ENCODE measurements at regions not wholly inside any gene's neighbourhood (a gene's known extent, or its start where the extent isn't known, plus 50 kb on each side); places are given as distances from the start of the nearest gene placed in this dataset.

- 6 to 16% (median 9%) methylated on average over 10 of the region's 10 CpGs for WGBS, 5 donors
- DNase-seq = no peak
- TF ChIP-seq POLR2A (IDR thresholded peaks at IDR 0.05) (no peak), POLR2AphosphoS5 (IDR thresholded peaks at IDR 0.05) (no peak), CTCF (IDR thresholded peaks at IDR 0.05 in 8 of 11, conservative IDR thresholded peaks at IDR 0.05 in 3 of 11) (no peak)
- intact Hi-C loops (cut with DNase I; ENCODE audit: low total_unique reads) = no loop called here
- no peaks in the 10 kb centered on the region for H3K27me3 ChIP-seq (replicated peaks in 1 of 7)
- H3K4me3 ChIP-seq = no peak overlapping the region
- H3K36me3 ChIP-seq = no peaks in the 10 kb centered on the region
- peaks cover 0 to 14% (median 0%) of the 10 kb centered on the region in 8 donors for H3K9me3 ChIP-seq
- peaks cover 0 to 12% (median 3%) of the 10 kb centered on the region in 6 donors for H3K4me1 ChIP-seq
- H3K27ac ChIP-seq = peak overlapping the region in 1 of 8 donors; percentile 4
These were observed 819.2 kb downstream of the UQCRFS1 start for GRCh38 chr19:28393574-28394336.

GRCh38 chr19:28388988-28389387, 824.0 kb downstream of the UQCRFS1 start:
- TF ChIP-seq POLR2AphosphoS5 (IDR thresholded peaks at IDR 0.05) = no peak
- TF ChIP-seq POLR2A (IDR thresholded peaks at IDR 0.05) = no peak
- Histone ChIP-seq H3K36me3 (no peaks in the 10 kb centered on the region), H3K9me3 (peaks cover 0 to 19% (median 2%) of the 10 kb centered on the region in 8 donors), H3K27ac (no peak overlapping the region), H3K4me1 (peaks cover 0 to 7% (median 3%) of the 10 kb centered on the region in 6 donors), H3K4me3 (no peak overlapping the region), H3K27me3 (replicated peaks in 1 of 7) (no peaks in the 10 kb centered on the region)
- intact Hi-C loops (cut with DNase I; ENCODE audit: low total_unique reads) = no loop called here
- DNase-seq = no peak
- 59 to 78% (median 70%) methylated on average over 3 of the region's 3 CpGs for WGBS, 5 donors

GRCh38 chr19:28387507-28387906, 825.4 kb downstream of the UQCRFS1 start:
- intact Hi-C loops (cut with DNase I; ENCODE audit: low total_unique reads) = no loop called here
- no peaks in the 10 kb centered on the region for H3K36me3 ChIP-seq
- DNase-seq = no peak
- WGBS, 5 donors = 71 to 87% (median 80%) methylated on average over 4 of the region's 4 CpGs
- no peak overlapping the region for H3K27ac ChIP-seq
- H3K27me3 ChIP-seq (replicated peaks in 1 of 7) = no peaks in the 10 kb centered on the region
- TF ChIP-seq POLR2A (IDR thresholded peaks at IDR 0.05) (no peak), POLR2AphosphoS5 (IDR thresholded peaks at IDR 0.05) (no peak), CTCF (IDR thresholded peaks at IDR 0.05 in 8 of 11, conservative IDR thresholded peaks at IDR 0.05 in 3 of 11) (no peak)
- H3K4me1 ChIP-seq = no peaks in the 10 kb centered on the region
- H3K4me3 ChIP-seq = no peak overlapping the region
- H3K9me3 ChIP-seq = peaks cover 0 to 19% (median 2%) of the 10 kb centered on the region in 8 donors

GRCh38 chr19:28386470-28386869, 826.5 kb downstream of the UQCRFS1 start:
- Histone ChIP-seq H3K4me1 (no peaks in the 10 kb centered on the region), H3K4me3 (no peak overlapping the region), H3K27me3 (replicated peaks in 1 of 7) (no peaks in the 10 kb centered on the region), H3K27ac (no peak overlapping the region), H3K36me3 (no peaks in the 10 kb centered on the region), H3K9me3 (peaks cover 0 to 19% (median 2%) of the 10 kb centered on the region in 8 donors)
- TF ChIP-seq POLR2A (IDR thresholded peaks at IDR 0.05) = no peak
- 72 to 92% (median 82%) methylated on average over 6 of the region's 6 CpGs for WGBS, 5 donors
- DNase-seq = no peak
- intact Hi-C loops (cut with DNase I; ENCODE audit: low total_unique reads) = no loop called here

- Histone ChIP-seq H3K27ac (no peak overlapping the region), H3K27me3 (replicated peaks in 1 of 7) (no peaks in the 10 kb centered on the region), H3K4me1 (no peaks in the 10 kb centered on the region), H3K9me3 (peaks cover 0 to 20% (median 2%) of the 10 kb centered on the region in 8 donors), H3K4me3 (no peak overlapping the region), H3K36me3 (no peaks in the 10 kb centered on the region)
- no peak for TF ChIP-seq POLR2A (IDR thresholded peaks at IDR 0.05)
- no peak for DNase-seq
- intact Hi-C loops (cut with DNase I; ENCODE audit: low total_unique reads) = no loop called here
- 20 to 26% (median 24%) methylated on average over 3 of the region's 3 CpGs for WGBS, 5 donors
These were observed 826.9 kb downstream of the UQCRFS1 start for GRCh38 chr19:28386066-28386465.

Measured in spleen (tissue), 11 donors.